Transverse colon (tissue), 4 donors: ENCODE measurements at regions not wholly inside any gene's neighbourhood (a gene's known extent, or its start where the extent isn't known, plus 50 kb on each side); places are given as distances from the start of the nearest gene placed in this dataset.

Source experiments
- DNase-seq: peaks from one replicate; pipeline ENCODE4 v3.0.0-alpha.2; 2019
- H3K27ac ChIP-seq, 4 donors: fragments of 200-600 bp; sonication (generic); 2 replicates each; pipeline ENCODE4 v1.5.1; 2016 to 2018; ENCODE audit warnings: inconsistent platforms in 4 of 4
- H3K27me3 ChIP-seq: fragments of 200-600 bp; sonication (generic); 2 replicates; pipeline ENCODE4 v1.5.1; 2017; ENCODE audit warnings: inconsistent platforms
- H3K36me3 ChIP-seq, 4 donors: fragments of 200-600 bp; sonication (generic); 2 replicates each; pipeline ENCODE4 v1.5.1; 2017 to 2019; ENCODE audit warnings: inconsistent platforms in 4 of 4
- H3K4me1 ChIP-seq, 4 donors: fragments of 200-600 bp; sonication (generic); 2 replicates each; pipeline ENCODE4 v1.5.1; 2017 to 2020; ENCODE audit warnings: inconsistent platforms in 4 of 4
- H3K4me3 ChIP-seq, 4 donors: fragments of 200-600 bp; sonication (generic); 1 replicate in 1 of 4; 2 replicates in 3 of 4; pipeline versions ENCODE4 v1.5.1 to v1.6.1; 2017 to 2019; ENCODE audit warnings: inconsistent platforms in 4 of 4
- H3K9me3 ChIP-seq, 2 donors: fragments of 200-600 bp; sonication (generic); 2 replicates each; pipeline ENCODE4 v1.5.1; 2017 to 2019; ENCODE audit warnings: inconsistent platforms in 2 of 2
- EP300 ChIP-seq: sonication (generic); formaldehyde crosslinking; IDR thresholded peaks from one replicate; pipeline ENCODE4 v1.6.1; 2017; ENCODE audit warnings: antibody characterized with exemption, low read depth
- POLR2A ChIP-seq: fragments of 450-650 bp; IDR thresholded peaks from one replicate; pipeline ENCODE4 v1.6.1; 2016; ENCODE audit warnings: antibody characterized with exemption, mild to moderate bottlenecking, moderate library complexity
- POLR2AphosphoS5 ChIP-seq, 3 donors: sonication (generic); formaldehyde crosslinking; IDR thresholded peaks; one replicate each; pipeline ENCODE4 v1.6.1; 2016; ENCODE audit warnings: antibody characterized with exemption in 3 of 3
- WGBS, 2 donors: methylation state at CpG; one replicate each; pipeline ENCODE4 v1.1.5; 2018; ENCODE audit warnings: low coverage in 1 of 2; 5-methylcytosine and 5-hydroxymethylcytosine counted together
- in situ Hi-C, 4 donors: fragments of 200-750 bp; cut with MboI; loops; one replicate each; pipeline versions ENCODE4 v1.15.0 to v1.15.1; 2017; ENCODE audit warnings: low sequenced_read_pairs in 3 of 4, low pct_ligation_motif_present in 1 of 4, low pct_unique_long_range_greater_than_20kb in 1 of 4
- intact Hi-C: fragments of 100-400 bp; cut with DNase I; formaldehyde crosslinking; loops from one replicate; pipeline ENCODE4 v1.15.1; 2023; ENCODE audit warnings: low total_unique reads
- TF ChIP-seq, protein P1 (sequence below), 5 experiments: fragments of 200-600 bp in 3 of 5; fragments of 450-650 bp in 2 of 5; sonication (generic) in 3 of 5; IDR thresholded peaks; 1 replicate in 2 of 5; 2 replicates in 3 of 5; pipeline ENCODE4 v1.5.1; 2016 to 2017; ENCODE audit warnings: antibody characterized with exemption in 5 of 5, inconsistent platforms in 3 of 5, mild to moderate bottlenecking in 2 of 5, moderate library complexity in 1 of 5

DNA sequence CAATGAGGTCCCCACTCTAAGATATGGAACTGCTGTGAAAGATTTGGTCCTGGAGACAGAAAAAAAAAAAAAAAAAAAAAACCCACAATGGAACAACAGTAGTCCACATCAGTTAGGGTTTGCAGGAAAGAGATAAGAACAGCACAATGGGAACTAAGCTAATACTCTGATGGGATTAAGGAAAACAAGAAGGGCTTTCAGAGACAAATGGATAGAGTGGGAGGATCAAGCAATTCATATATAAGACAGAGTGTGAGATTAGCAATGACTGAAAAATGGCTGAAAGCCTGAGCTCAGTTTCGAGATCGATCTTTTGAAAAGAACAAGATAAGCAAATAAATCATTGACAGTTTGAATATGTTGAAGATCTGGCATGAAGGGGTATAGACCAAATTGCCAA, 188.4 kb upstream of the TRPC5 start:
- H3K9me3 ChIP-seq = no peaks in the 10 kb centered on the region
- H3K4me3 ChIP-seq = no peak overlapping the region
- 40 to 76% methylated on average over 2 of the region's 2 CpGs for WGBS, 2 donors
- no peak overlapping the region for H3K27ac ChIP-seq
- no peak for DNase-seq
- TF ChIP-seq POLR2A = no peak
- TF ChIP-seq POLR2AphosphoS5 (IDR thresholded peaks at IDR 0.05) = no peak
- TF ChIP-seq, protein P1, sequence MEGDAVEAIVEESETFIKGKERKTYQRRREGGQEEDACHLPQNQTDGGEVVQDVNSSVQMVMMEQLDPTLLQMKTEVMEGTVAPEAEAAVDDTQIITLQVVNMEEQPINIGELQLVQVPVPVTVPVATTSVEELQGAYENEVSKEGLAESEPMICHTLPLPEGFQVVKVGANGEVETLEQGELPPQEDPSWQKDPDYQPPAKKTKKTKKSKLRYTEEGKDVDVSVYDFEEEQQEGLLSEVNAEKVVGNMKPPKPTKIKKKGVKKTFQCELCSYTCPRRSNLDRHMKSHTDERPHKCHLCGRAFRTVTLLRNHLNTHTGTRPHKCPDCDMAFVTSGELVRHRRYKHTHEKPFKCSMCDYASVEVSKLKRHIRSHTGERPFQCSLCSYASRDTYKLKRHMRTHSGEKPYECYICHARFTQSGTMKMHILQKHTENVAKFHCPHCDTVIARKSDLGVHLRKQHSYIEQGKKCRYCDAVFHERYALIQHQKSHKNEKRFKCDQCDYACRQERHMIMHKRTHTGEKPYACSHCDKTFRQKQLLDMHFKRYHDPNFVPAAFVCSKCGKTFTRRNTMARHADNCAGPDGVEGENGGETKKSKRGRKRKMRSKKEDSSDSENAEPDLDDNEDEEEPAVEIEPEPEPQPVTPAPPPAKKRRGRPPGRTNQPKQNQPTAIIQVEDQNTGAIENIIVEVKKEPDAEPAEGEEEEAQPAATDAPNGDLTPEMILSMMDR (IDR thresholded peaks at IDR 0.05) = no peak
- TF ChIP-seq EP300 = no peak
- no peaks in the 10 kb centered on the region for H3K36me3 ChIP-seq
- H3K4me1 ChIP-seq = no peaks in the 10 kb centered on the region
- in situ Hi-C loops (no loop called here), intact Hi-C loops (no loop called here)
- H3K27me3 ChIP-seq = no peaks in the 10 kb centered on the region

DNA sequence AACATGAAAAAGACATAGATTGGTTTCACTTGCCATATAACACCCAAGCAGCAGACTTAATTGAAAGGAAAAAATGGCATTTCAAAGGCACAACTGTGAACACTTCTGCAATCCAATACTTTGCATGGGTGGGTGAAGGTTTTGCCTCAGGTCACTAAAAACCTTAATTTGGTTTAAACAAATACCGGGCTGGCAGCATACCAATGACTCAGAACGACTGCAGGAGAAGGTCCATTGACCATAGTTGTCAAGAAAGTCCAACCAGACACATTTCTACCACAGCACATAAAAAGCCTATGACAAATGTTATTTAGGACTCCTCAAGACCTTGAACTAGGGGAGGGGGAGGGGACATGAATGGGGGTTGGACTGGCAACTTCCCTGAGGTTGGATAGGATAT, 183.6 kb upstream of the TRPC5 start:
- no peak for TF ChIP-seq POLR2A
- no peak for TF ChIP-seq EP300
- TF ChIP-seq, protein P1 (IDR thresholded peaks at IDR 0.05) = no peak
- TF ChIP-seq POLR2AphosphoS5 (IDR thresholded peaks at IDR 0.05) = no peak
- intact Hi-C loops = no loop called here
- 39% methylated on average over 2 of the region's 2 CpGs; no CpG with 5 or more reads in 1 of the 2 donors for WGBS, 2 donors
- Histone ChIP-seq H3K27ac (no peak overlapping the region), H3K27me3 (no peaks in the 10 kb centered on the region), H3K9me3 (no peaks in the 10 kb centered on the region), H3K4me1 (no peaks in the 10 kb centered on the region), H3K4me3 (no peak overlapping the region), H3K36me3 (no peaks in the 10 kb centered on the region)
- DNase-seq = no peak
- in situ Hi-C loops = no loop called here

DNA sequence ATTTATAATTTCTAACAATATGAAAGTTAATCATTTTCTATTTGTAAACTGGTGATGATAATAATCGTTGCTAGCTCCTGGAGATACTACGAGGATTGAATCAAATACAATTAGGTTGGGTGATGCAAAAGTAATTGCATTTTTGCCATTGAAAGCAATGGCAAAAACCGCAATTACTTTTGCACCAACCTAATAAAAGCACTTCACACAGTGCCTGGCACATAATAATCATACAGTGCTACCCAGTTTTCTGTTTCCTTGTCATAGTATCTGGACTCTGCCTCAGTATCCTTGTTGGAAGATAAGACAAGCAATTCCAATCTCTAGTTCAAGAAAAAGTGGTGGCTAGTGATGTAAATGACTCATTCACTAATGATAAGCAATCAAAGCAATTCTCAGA, 176.8 kb upstream of the TRPC5 start:
- 51 to 52% methylated on average over 3 of the region's 3 CpGs for WGBS, 2 donors
- TF ChIP-seq EP300 (no peak), POLR2A (no peak), POLR2AphosphoS5 (IDR thresholded peaks at IDR 0.05) (no peak)
- TF ChIP-seq, protein P1 (IDR thresholded peaks at IDR 0.05) = no peak
- Histone ChIP-seq H3K9me3 (no peaks in the 10 kb centered on the region), H3K4me3 (no peak overlapping the region), H3K27ac (no peak overlapping the region), H3K36me3 (no peaks in the 10 kb centered on the region), H3K27me3 (no peaks in the 10 kb centered on the region), H3K4me1 (no peaks in the 10 kb centered on the region)
- in situ Hi-C loops = no loop called here
- DNase-seq = no peak
- intact Hi-C loops = no loop called here

DNA sequence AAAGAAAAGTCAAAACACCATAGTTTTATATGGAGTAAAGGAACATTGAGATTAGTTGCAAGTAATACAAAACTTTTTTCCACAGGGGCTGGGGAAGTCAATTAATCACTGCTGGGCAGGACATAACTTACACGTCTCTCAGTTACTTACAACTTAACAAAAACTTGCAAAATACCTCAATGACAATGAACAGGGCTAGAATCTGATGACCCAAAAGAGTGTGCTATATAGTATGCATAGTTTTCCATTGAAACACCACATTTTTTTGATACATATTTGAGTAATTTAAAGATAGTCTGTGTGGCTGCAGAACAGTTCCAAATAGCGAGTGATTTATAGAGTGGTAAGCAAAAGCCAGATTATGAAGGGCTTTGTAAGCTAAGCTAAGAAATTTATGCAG, 172.3 kb upstream of the TRPC5 start:
- intact Hi-C loops = no loop called here
- DNase-seq = no peak

More for the DNA sequence above, 172.3 kb upstream of the TRPC5 start:
- WGBS, 2 donors = 29 to 58% methylated on average over 1 to 2 of the region's 2 CpGs
- TF ChIP-seq, protein P1 (IDR thresholded peaks at IDR 0.05) = no peak
- TF ChIP-seq EP300 (no peak), POLR2AphosphoS5 (IDR thresholded peaks at IDR 0.05) (no peak), POLR2A (no peak)
- Histone ChIP-seq H3K4me1 (no peaks in the 10 kb centered on the region), H3K9me3 (no peaks in the 10 kb centered on the region), H3K4me3 (no peak overlapping the region), H3K27ac (no peak overlapping the region), H3K36me3 (no peaks in the 10 kb centered on the region), H3K27me3 (no peaks in the 10 kb centered on the region)
- in situ Hi-C loops = no loop called here
